AG09309 (cell line): ENCODE measurements at regions not wholly inside any gene's neighbourhood (a gene's known extent, or its start where the extent isn't known, plus 50 kb on each side); places are given as distances from the start of the nearest gene placed in this dataset.
"Not testable (repeated sequence)": the region's sequence is repeated elsewhere in the genome, so short reads cannot be mapped to it uniquely, and the experiment has no call there.

Experiments
- DNase-seq: peaks from one replicate; pipeline ENCODE4 v3.0.0-alpha.2; 2010; ENCODE audit warnings: low read depth
- H3K4me3 ChIP-seq: 2 replicates; pipeline ENCODE4 v1.5.1; 2011; ENCODE audit warnings: mild to moderate bottlenecking, low read depth, low read length, moderate library complexity; ENCODE audit not compliant: control insufficient read depth
- TF ChIP-seq, protein P1 (sequence below): IDR thresholded peaks from 2 replicates; pipeline ENCODE4 v1.5.1; 2011; ENCODE audit warnings: mild to moderate bottlenecking, low read depth, low read length, inconsistent platforms; ENCODE audit not compliant: insufficient read depth, control insufficient read depth; ENCODE audit errors: missing control alignments

DNA sequence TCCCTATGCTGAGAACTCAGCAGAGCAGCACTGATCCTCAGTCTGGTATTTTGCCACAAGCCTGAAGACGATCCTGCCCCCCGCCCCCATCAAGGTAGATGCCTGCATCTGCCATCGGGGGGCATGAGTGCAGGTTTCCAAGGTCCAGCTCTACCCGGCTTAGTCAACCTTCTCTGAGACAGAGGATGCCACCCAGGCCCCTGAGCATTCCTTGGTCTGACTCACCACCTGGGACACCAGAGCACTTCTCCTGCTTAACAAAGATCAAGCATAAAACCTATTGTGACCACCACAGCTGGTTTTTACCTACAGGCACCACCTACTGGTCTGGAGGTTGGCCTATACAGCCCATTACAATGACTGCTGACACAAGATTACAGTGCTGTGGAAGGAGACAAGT is 1168.1 kb downstream of the PCDH19 start:
- no peak for DNase-seq
- H3K4me3 ChIP-seq: no peak overlapping the region
- TF ChIP-seq, protein P1, sequence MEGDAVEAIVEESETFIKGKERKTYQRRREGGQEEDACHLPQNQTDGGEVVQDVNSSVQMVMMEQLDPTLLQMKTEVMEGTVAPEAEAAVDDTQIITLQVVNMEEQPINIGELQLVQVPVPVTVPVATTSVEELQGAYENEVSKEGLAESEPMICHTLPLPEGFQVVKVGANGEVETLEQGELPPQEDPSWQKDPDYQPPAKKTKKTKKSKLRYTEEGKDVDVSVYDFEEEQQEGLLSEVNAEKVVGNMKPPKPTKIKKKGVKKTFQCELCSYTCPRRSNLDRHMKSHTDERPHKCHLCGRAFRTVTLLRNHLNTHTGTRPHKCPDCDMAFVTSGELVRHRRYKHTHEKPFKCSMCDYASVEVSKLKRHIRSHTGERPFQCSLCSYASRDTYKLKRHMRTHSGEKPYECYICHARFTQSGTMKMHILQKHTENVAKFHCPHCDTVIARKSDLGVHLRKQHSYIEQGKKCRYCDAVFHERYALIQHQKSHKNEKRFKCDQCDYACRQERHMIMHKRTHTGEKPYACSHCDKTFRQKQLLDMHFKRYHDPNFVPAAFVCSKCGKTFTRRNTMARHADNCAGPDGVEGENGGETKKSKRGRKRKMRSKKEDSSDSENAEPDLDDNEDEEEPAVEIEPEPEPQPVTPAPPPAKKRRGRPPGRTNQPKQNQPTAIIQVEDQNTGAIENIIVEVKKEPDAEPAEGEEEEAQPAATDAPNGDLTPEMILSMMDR: no peak

DNA sequence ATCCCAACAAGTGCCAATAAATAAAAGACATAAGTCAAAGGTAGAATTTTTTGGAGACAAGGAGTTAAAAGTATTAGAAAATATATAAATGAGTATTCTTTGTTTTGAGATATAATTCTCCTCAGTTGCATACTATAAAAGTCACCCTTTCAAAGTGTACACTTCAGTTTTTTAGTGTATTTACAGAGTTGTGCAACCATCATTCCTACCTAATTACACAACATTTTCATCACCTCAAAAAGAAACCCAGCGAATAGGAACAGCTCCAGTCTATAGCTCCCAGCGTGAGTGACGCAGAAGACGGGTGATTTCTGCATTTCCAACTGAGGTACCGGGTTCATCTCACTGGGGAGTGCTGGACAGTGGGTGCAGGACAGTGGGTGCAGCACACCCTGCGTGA is 1175.7 kb downstream of the PCDH19 start:
- H3K4me3 ChIP-seq, DNase-seq: not testable (repeated sequence)

DNA sequence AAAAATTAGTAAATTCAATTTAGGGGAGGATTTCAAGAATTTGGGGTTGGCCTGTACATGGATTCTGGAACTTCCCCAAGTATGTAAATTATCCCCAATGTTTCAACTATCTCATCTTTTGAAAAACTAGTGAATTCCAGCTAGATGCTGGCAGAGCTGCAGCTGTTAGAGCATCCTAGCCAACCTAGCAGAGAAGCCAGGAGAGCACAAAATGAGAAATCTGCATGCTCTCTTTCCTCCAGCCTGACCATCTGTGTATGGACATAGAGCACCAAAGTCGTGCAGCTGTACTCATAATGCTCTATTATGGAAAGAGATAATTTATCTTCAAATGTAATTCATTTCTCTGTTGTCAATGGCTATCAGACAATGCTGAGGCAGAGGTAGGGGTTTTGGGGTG is 1217.7 kb downstream of the PCDH19 start:
- TF ChIP-seq, protein P1: no peak
- no peak for DNase-seq
- H3K4me3 ChIP-seq: no peak overlapping the region

DNA sequence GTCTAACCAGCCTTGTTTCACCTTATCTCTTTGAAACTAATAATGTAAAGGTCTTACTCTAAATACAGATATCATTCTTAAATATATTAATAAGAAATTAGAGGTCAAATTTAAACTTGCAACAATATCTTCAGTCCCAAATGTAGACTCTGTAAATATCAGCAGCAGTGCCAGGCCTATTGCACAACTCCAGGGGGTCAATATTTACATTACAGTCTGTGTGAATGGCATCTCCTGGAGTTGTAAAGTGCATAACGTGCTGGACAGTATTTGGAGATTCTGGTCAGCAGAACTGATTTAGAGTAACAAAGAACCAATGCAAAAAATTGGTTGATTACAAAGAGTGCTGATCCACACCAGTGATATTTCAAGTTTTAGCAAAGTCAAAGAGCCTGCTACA is 1225.9 kb downstream of the PCDH19 start:
- H3K4me3 ChIP-seq: no peak overlapping the region
- TF ChIP-seq, protein P1: no peak
- no peak for DNase-seq

DNA sequence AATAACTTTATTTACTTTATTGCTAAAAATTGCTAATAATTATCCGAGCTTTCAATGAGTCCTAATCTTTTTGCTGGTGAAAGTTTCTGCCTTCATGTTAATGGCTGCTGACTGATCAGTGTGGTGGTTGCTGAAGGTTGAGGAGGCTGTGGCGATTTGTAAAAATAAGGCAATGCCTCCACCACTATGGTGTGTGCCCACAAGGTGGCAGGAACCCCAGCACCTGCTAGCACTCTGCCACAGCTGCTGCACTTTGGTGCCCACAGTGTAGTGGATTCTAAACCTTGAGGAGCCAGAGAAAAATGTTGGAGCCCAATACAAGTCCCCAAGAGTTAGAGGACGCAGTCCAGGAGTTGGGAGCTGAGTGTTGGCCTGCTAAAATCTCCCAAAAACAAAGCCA is 1237.1 kb downstream of the PCDH19 start:
- no peak overlapping the region for H3K4me3 ChIP-seq
- no peak for DNase-seq
- TF ChIP-seq, protein P1: no peak

DNA sequence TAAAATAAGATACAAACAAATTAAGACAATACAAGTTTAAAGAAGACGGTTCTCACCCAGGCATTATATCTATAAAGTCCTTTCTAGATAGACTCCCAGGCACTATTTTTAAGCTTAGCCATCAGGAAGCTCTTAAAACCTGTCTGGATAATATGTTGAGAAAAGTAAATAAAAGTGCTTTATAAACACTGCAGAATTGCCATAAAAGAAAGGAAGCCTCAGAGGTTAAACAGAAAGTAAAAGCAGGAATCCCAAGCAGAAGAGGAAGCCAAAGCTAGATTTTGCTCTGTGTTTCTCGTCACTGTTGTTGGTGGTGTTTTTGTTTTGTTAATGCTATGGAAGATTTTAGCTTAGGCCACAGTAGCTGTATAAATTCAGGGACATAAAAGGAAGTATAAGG is 1267.3 kb downstream of the PCDH19 start:
- no peak for DNase-seq
- TF ChIP-seq, protein P1: no peak
- no peak overlapping the region for H3K4me3 ChIP-seq

DNA sequence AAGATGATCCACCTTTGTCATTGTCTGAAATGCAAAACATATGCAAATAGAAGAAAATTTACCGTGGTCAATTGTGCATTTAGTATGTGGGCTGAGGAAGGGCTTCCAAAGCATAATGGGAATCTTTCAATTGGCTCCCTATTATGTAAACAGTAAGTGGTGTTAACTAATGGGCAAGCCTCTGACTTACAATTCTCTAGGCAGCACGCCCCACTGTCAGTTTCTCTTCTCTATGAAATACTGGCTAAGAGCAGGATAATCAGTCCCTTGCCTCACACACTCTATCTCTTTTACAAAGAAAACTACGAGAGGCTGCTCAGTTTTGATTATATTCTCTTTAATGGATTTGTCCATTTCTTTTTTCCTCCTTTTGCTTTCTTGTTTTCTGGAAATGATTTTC is 1272.6 kb downstream of the PCDH19 start:
- TF ChIP-seq, protein P1: no peak
- no peak overlapping the region for H3K4me3 ChIP-seq
- DNase-seq: no peak
